Fibroblast of lung (primary cell): ENCODE measurements at regions not wholly inside any gene's neighbourhood (a gene's known extent, or its start where the extent isn't known, plus 50 kb on each side); places are given as distances from the start of the nearest gene placed in this dataset.

Source experiments
- DNase-seq, 2 donors: peaks; one replicate each; pipeline versions ENCODE4 v3.0.0 to v3.0.0-alpha.2; 2010; ENCODE audit warnings: low read depth in 2 of 2
- H2AFZ ChIP-seq: 2 replicates; pipeline ENCODE4 v1.5.1; 2012; ENCODE audit warnings: low read length, control low read depth, inconsistent platforms
- H3K27ac ChIP-seq: 2 replicates; pipeline ENCODE4 v1.5.1; 2011; ENCODE audit warnings: low read length, control low read depth; ENCODE audit not compliant: insufficient read depth
- H3K27me3 ChIP-seq: 2 replicates; pipeline ENCODE4 v1.5.1; 2011; ENCODE audit warnings: mild to moderate bottlenecking, low read length; ENCODE audit not compliant: control insufficient read depth, insufficient read depth
- H3K36me3 ChIP-seq: 2 replicates; pipeline ENCODE4 v1.5.1; 2011; ENCODE audit warnings: low read length; ENCODE audit not compliant: control insufficient read depth, insufficient read depth
- H3K4me1 ChIP-seq: 2 replicates; pipeline ENCODE4 v1.5.1; 2011; ENCODE audit warnings: low read length; ENCODE audit not compliant: control insufficient read depth, insufficient read depth; ENCODE audit errors: extremely low read depth
- H3K4me2 ChIP-seq: 2 replicates; pipeline ENCODE4 v1.5.1; 2011; ENCODE audit warnings: low read length, control low read depth; ENCODE audit not compliant: insufficient read depth; ENCODE audit errors: extremely low read depth
- H3K4me3 ChIP-seq, 4 experiments: fragments of 200-600 bp in 1 of 4; sonication (generic) in 1 of 4; replicated peaks in 1 of 4; 2 replicates each; pipeline ENCODE4 v1.5.1; 2011 to 2016; ENCODE audit warnings: low read length in 4 of 4, low read depth in 3 of 4, mild to moderate bottlenecking in 3 of 4, control low read depth in 2 of 4, inconsistent platforms in 1 of 4, mixed read lengths in 1 of 4; ENCODE audit not compliant: insufficient read depth in 1 of 4; ENCODE audit errors: control extremely low read depth in 1 of 4
- H3K79me2 ChIP-seq: 2 replicates; pipeline ENCODE4 v1.5.1; 2012; ENCODE audit warnings: mild to moderate bottlenecking, low read length, inconsistent platforms; ENCODE audit not compliant: control insufficient read depth, insufficient read depth
- H3K9ac ChIP-seq: 2 replicates; pipeline ENCODE4 v1.5.1; 2011; ENCODE audit warnings: mild to moderate bottlenecking, low read length, control low read depth; ENCODE audit not compliant: insufficient read depth
- H3K9me3 ChIP-seq: 2 replicates; pipeline ENCODE4 v1.5.1; 2012; ENCODE audit warnings: low read depth, low read length; ENCODE audit not compliant: control insufficient read depth, insufficient read depth
- H4K20me1 ChIP-seq: 2 replicates; pipeline ENCODE4 v1.5.1; 2011; ENCODE audit warnings: low read length; ENCODE audit not compliant: control insufficient read depth, insufficient read depth; ENCODE audit errors: extremely low read depth
- EZH2 ChIP-seq: IDR thresholded peaks from 2 replicates; pipeline ENCODE4 v1.5.1; 2012; ENCODE audit warnings: low read length, control low read depth, mild to moderate bottlenecking; ENCODE audit errors: missing control alignments
- TF ChIP-seq, protein P1 (sequence below), 2 donors: IDR thresholded peaks in 1 of 2; conservative IDR thresholded peaks in 1 of 2; 1 replicate in 1 of 2; 2 replicates in 1 of 2; pipeline ENCODE4 v1.5.1; 2011 to 2012; ENCODE audit warnings: low read length in 2 of 2, control low read depth in 1 of 2, inconsistent platforms in 1 of 2, low read depth in 1 of 2, mild to moderate bottlenecking in 1 of 2

DNA sequence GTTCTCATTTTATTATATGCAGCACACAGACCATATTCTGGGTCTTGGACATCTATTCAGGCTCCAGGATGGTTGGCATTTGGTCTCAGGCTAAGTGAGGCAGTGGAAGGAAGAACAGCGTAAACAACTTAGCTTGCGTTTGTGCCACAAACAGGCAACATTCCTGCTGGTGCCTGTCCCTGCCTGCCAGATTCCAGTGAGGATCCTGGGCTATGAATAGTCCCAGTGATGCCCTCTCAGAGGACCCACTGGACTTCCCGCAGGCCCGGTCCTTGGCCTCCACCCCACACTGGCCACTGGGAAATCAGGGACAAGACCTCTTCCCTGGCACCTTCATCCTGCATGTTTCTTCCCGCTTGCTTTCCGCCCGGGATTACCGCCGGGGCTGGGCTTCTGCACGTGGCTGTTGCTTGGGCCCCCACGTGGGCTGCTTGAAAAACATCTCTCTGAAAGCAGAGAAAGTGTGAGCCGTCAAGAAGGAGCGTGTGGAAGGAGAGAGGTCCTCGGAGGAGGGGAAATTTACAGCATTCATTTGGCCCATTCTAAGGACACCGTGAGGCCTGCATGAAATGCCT, 145.1 kb upstream of the WNT4 start:
- Histone ChIP-seq H4K20me1 (peaks cover 2% of the 10 kb centered on the region), H3K36me3 (no peaks in the 10 kb centered on the region), H3K27ac (no peak overlapping the region), H3K9ac (no peak overlapping the region), H3K79me2 (no peaks in the 10 kb centered on the region), H3K4me1 (no peaks in the 10 kb centered on the region), H2AFZ (no peak overlapping the region), H3K4me3 (no peak overlapping the region), H3K27me3 (peaks cover 10% of the 10 kb centered on the region), H3K9me3 (no peaks in the 10 kb centered on the region), H3K4me2 (no peak overlapping the region)
- TF ChIP-seq, protein P1, sequence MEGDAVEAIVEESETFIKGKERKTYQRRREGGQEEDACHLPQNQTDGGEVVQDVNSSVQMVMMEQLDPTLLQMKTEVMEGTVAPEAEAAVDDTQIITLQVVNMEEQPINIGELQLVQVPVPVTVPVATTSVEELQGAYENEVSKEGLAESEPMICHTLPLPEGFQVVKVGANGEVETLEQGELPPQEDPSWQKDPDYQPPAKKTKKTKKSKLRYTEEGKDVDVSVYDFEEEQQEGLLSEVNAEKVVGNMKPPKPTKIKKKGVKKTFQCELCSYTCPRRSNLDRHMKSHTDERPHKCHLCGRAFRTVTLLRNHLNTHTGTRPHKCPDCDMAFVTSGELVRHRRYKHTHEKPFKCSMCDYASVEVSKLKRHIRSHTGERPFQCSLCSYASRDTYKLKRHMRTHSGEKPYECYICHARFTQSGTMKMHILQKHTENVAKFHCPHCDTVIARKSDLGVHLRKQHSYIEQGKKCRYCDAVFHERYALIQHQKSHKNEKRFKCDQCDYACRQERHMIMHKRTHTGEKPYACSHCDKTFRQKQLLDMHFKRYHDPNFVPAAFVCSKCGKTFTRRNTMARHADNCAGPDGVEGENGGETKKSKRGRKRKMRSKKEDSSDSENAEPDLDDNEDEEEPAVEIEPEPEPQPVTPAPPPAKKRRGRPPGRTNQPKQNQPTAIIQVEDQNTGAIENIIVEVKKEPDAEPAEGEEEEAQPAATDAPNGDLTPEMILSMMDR (conservative IDR thresholded peaks at IDR 0.05 in 1 of 2, IDR thresholded peaks at IDR 0.05 in 1 of 2; ENCODE audit: low read depth in 1 of 2, low read length in 2 of 2): no peak
- no peak for TF ChIP-seq EZH2
- DNase-seq: no peak

DNA sequence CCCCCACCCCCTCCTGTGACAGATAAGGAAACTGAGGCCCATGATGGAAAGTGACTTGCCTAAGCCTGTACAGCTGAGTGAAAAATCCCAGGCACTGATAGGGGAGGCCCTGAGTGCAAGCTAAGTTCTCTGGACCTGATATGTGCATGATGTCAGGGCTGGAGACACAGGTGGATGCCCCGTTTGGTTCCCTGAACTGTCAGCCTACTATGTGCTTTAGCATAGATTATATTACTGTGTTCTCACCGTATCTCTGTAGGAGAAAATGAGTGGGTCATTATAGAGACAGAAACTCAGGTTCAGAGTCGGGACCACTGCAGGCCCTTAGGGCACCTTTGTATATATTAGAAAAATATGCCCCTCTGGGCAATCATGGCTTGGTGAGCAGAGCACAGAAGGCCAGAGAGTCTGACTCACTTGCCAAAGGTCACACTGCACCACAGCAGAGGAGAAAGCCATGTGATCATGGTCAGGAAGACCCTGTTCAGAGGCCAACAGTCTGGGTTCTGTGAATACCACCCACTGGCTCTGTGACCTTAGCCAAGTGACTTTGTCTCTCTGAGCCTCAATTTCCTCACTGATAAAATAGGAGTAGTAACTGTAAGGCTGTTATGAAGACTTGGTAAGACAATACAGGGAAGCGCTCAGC, 145.8 kb upstream of the WNT4 start:
- H3K79me2 ChIP-seq: no peaks in the 10 kb centered on the region
- TF ChIP-seq EZH2: no peak
- TF ChIP-seq, protein P1 (conservative IDR thresholded peaks at IDR 0.05 in 1 of 2, IDR thresholded peaks at IDR 0.05 in 1 of 2; ENCODE audit: low read depth in 1 of 2, low read length in 2 of 2): no peak
- no peaks in the 10 kb centered on the region for H3K4me1 ChIP-seq
- no peak overlapping the region for H3K9ac ChIP-seq
- H3K36me3 ChIP-seq: no peaks in the 10 kb centered on the region
- H3K4me3 ChIP-seq: no peak overlapping the region
- no peak overlapping the region for H2AFZ ChIP-seq
- peaks cover 2% of the 10 kb centered on the region for H4K20me1 ChIP-seq
- H3K9me3 ChIP-seq: no peaks in the 10 kb centered on the region
- peaks cover 7% of the 10 kb centered on the region for H3K27me3 ChIP-seq
- no peak for DNase-seq
- H3K27ac ChIP-seq: no peak overlapping the region
- H3K4me2 ChIP-seq: no peak overlapping the region

DNA sequence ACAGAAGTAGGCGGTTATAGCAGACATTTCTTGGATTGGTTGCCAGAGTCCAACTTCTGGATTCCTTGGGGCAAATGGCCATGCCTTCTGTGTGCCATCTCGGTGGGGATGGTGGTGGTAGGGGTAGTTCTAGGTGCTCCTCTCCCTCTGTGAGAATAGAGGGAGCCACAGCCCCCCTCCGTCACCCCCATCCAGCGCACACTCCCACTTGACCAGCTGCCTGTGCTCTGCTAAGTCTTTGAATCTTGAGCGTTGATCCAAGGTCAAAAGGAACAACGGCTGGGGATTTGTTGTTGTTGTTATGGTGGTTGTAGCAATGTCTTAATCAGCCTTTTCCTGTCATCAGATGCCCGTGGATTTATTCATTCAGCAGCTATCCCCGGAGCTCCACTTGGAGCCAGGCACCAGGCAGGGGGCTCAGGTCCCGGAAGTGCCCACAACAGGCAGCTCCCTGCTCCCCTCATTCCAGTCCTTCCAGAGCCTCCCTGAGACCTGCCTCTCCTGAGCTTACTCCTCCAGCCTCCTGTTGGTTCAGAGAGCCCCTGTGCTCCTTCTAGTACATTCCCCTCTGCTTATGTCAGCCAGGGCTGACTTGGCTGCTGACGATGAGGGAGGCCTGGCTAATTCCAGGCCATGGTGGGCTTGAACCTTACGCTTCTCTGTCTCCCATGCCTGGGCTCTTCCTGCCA, 146.6 kb upstream of the WNT4 start:
- Histone ChIP-seq H3K27me3 (peaks cover 7% of the 10 kb centered on the region), H3K4me2 (no peak overlapping the region), H3K4me3 (no peak overlapping the region), H3K27ac (no peak overlapping the region), H2AFZ (no peak overlapping the region), H4K20me1 (peaks cover 2% of the 10 kb centered on the region), H3K79me2 (no peaks in the 10 kb centered on the region), H3K9me3 (no peaks in the 10 kb centered on the region), H3K4me1 (no peaks in the 10 kb centered on the region), H3K36me3 (no peaks in the 10 kb centered on the region), H3K9ac (no peak overlapping the region)
- TF ChIP-seq, protein P1 (conservative IDR thresholded peaks at IDR 0.05 in 1 of 2, IDR thresholded peaks at IDR 0.05 in 1 of 2; ENCODE audit: low read depth in 1 of 2, low read length in 2 of 2): no peak
- DNase-seq: no peak
